Mesenchymal stem cell (in vitro differentiated cells and primary cell): ENCODE measurements at regions not wholly inside any gene's neighbourhood (a gene's known extent, or its start where the extent isn't known, plus 50 kb on each side); places are given as distances from the start of the nearest gene placed in this dataset.

Experiments used
- DNase-seq: peaks from one replicate; pipeline ENCODE4 v3.0.0-alpha.2; 2013
- H2AFZ ChIP-seq: one replicate; pipeline ENCODE4 v1.6.1; 2013; ENCODE audit warnings: low read depth, mild to moderate bottlenecking, control low read depth, inconsistent platforms, low read length, moderate library complexity
- H2AK5ac ChIP-seq: 2 replicates; pipeline ENCODE4 v1.6.1; 2013; ENCODE audit warnings: low read length, moderate library complexity, mild to moderate bottlenecking, inconsistent platforms; ENCODE audit not compliant: severe bottlenecking
- H2BK120ac ChIP-seq: one replicate; pipeline ENCODE4 v1.6.1; 2013; ENCODE audit warnings: low read depth, mild to moderate bottlenecking, inconsistent platforms, low read length, moderate library complexity
- H2BK12ac ChIP-seq, 2 experiments: one replicate each; pipeline ENCODE4 v1.6.1; 2013; ENCODE audit warnings: inconsistent platforms in 2 of 2, low read length in 2 of 2, mild to moderate bottlenecking in 2 of 2, moderate library complexity in 2 of 2, control low read depth in 1 of 2
- H2BK15ac ChIP-seq: one replicate; pipeline ENCODE4 v1.6.1; 2013; ENCODE audit warnings: mild to moderate bottlenecking, low read depth, inconsistent platforms; ENCODE audit not compliant: poor library complexity, severe bottlenecking
- H2BK5ac ChIP-seq: 2 replicates; pipeline ENCODE4 v1.6.1; 2013; ENCODE audit warnings: low read depth, mild to moderate bottlenecking, low read length, control low read depth, inconsistent platforms; ENCODE audit not compliant: poor library complexity, severe bottlenecking
- H3K14ac ChIP-seq, 2 experiments: one replicate each; pipeline ENCODE4 v1.6.1; 2013; ENCODE audit warnings: inconsistent platforms in 2 of 2, low read length in 2 of 2, control low read depth in 1 of 2, mild to moderate bottlenecking in 1 of 2, moderate library complexity in 1 of 2
- H3K18ac ChIP-seq, 2 experiments: one replicate each; pipeline ENCODE4 v1.6.1; 2013; ENCODE audit warnings: inconsistent platforms in 2 of 2, low read length in 2 of 2, control low read depth in 1 of 2, low read depth in 1 of 2, mild to moderate bottlenecking in 1 of 2
- H3K23ac ChIP-seq, 2 experiments: one replicate each; pipeline ENCODE4 v1.6.1; 2013; ENCODE audit warnings: inconsistent platforms in 2 of 2, low read length in 2 of 2, mild to moderate bottlenecking in 2 of 2, moderate library complexity in 2 of 2, control low read depth in 1 of 2
- H3K27ac ChIP-seq: 2 replicates; pipeline ENCODE4 v1.5.1; 2013; ENCODE audit warnings: mild to moderate bottlenecking, moderate library complexity, low read length, control low read depth, inconsistent platforms; ENCODE audit not compliant: poor library complexity, severe bottlenecking
- H3K27me3 ChIP-seq, 2 experiments: 2 replicates each; pipeline versions ENCODE4 v1.6.1 to v1.7.0; 2013; ENCODE audit warnings: low read length in 2 of 2, mild to moderate bottlenecking in 2 of 2, moderate library complexity in 2 of 2, control low read depth in 1 of 2, inconsistent platforms in 1 of 2; ENCODE audit not compliant: control insufficient read depth in 1 of 2, insufficient read depth in 1 of 2
- H3K36me3 ChIP-seq, 2 experiments: 2 replicates each; pipeline versions ENCODE4 v1.6.1 to v1.7.0; 2013; ENCODE audit warnings: low read length in 2 of 2, control low read depth in 1 of 2, inconsistent platforms in 1 of 2, low read depth in 1 of 2, mild to moderate bottlenecking in 1 of 2; ENCODE audit not compliant: insufficient read depth in 2 of 2, control insufficient read depth in 1 of 2
- H3K4ac ChIP-seq, 2 experiments: one replicate each; pipeline ENCODE4 v1.6.1; 2013; ENCODE audit warnings: inconsistent platforms in 2 of 2, low read length in 2 of 2, mild to moderate bottlenecking in 2 of 2, moderate library complexity in 2 of 2, control low read depth in 1 of 2, low read depth in 1 of 2
- H3K4me1 ChIP-seq: 2 replicates; pipeline ENCODE4 v1.6.1; 2013; ENCODE audit warnings: low read depth, low read length, control low read depth; ENCODE audit not compliant: control insufficient read depth, insufficient read depth
- H3K4me2 ChIP-seq: 2 replicates; pipeline ENCODE4 v1.6.1; 2013; ENCODE audit warnings: low read length, mild to moderate bottlenecking, inconsistent platforms; ENCODE audit not compliant: poor library complexity, severe bottlenecking
- H3K4me3 ChIP-seq, 2 experiments: 2 replicates each; pipeline versions ENCODE4 v1.5.1 to v1.7.0; 2013; ENCODE audit warnings: low read length in 2 of 2, mild to moderate bottlenecking in 2 of 2, control low read depth in 1 of 2, low read depth in 1 of 2; ENCODE audit not compliant: insufficient read depth in 1 of 2
- H3K79me1 ChIP-seq: replicated peaks from 2 replicates; pipeline ENCODE4 v1.6.1; 2013; ENCODE audit warnings: mild to moderate bottlenecking, control low read depth, low read length, inconsistent platforms; ENCODE audit not compliant: poor library complexity, severe bottlenecking
- H3K9ac ChIP-seq: 2 replicates; pipeline ENCODE4 v1.7.0; 2013; ENCODE audit warnings: mild to moderate bottlenecking, low read length, moderate library complexity
- H3K9me3 ChIP-seq: 2 replicates; pipeline ENCODE4 v1.7.0; 2013; ENCODE audit warnings: mild to moderate bottlenecking, low read length; ENCODE audit not compliant: control insufficient read depth
- H4K8ac ChIP-seq: one replicate; pipeline ENCODE4 v1.6.1; 2013; ENCODE audit warnings: inconsistent platforms, mild to moderate bottlenecking, low read length, moderate library complexity
- H4K91ac ChIP-seq: one replicate; pipeline ENCODE4 v1.6.1; 2013; ENCODE audit warnings: mild to moderate bottlenecking, low read length, inconsistent platforms
- WGBS: methylation state at CpG from one replicate; pipeline ENCODE4 v1.1.7; 2013; ENCODE audit warnings: mixed read lengths; 5-methylcytosine and 5-hydroxymethylcytosine counted together

GRCh38 chr11:134864968-134865305 lies 452.9 kb upstream of the B3GAT1 start:
- DNase-seq, result no peak
- no peak overlapping the region for H2BK5ac ChIP-seq
- no peaks in the 10 kb centered on the region for H3K36me3 ChIP-seq

DNA sequence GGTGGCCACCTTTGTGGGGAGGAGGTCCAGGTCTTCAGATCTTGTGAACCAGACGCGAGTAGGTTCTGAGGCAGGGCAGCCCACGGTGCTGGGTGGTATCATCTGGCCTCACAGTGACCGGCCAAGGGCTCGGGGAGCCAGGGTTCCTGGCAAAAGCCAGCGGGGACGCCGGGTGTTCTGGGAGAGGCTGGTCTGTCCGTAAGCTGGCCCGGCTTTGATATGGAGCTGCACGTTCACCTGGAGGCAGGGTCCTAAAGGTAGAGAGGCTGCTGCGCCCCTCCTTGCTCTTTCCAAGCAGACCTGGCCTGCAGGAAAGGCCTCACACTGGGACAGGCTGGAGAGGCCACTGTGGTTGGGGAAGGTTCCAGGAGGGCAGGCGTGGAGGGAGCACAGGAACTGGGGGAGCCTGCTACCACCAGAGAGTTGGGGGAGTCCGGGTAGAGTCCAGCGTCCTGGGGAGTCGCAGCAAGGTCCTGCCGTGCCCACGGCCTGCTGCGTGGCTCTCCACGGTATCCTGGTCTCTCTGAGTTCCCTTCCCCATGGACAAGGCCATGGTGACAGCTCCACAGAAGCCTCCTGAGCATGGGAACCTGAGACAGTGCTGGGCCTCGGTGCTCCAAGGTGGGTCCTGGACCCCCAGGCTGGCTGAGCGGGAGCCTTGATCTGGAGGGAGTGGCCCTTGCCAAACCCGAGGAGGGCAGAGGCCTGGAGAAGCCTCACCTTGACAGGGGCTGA lies 452.4 kb upstream of the B3GAT1 start:
- Histone ChIP-seq H3K36me3 (no peaks in the 10 kb centered on the region), H3K18ac (no peak overlapping the region), H4K91ac (no peak overlapping the region), H3K4me2 (no peak overlapping the region), H4K8ac (no peak overlapping the region), H3K9ac (no peak overlapping the region), H3K9me3 (no peaks in the 10 kb centered on the region), H3K27ac (no peak overlapping the region), H3K79me1 (no peaks in the 10 kb centered on the region), H2AFZ (no peak overlapping the region), H3K27me3 (peaks cover 0 to 22% of the 10 kb centered on the region in 2 experiments), H2AK5ac (no peak overlapping the region), H3K23ac (no peak overlapping the region), H2BK5ac (no peak overlapping the region), H3K14ac (no peak overlapping the region), H2BK120ac (no peak overlapping the region), H3K4ac (no peak overlapping the region), H2BK12ac (no peak overlapping the region), H3K4me1 (peaks cover 1% of the 10 kb centered on the region), H3K4me3 (no peak overlapping the region), H2BK15ac (no peak overlapping the region)
- 82% methylated on average over 23 of the region's 23 CpGs for WGBS
- no peak for DNase-seq

More at GRCh38 chr11:134864968-134865305, 452.9 kb upstream of the B3GAT1 start:
- Histone ChIP-seq H3K79me1 (no peaks in the 10 kb centered on the region), H3K4me1 (peaks cover 1% of the 10 kb centered on the region), H2BK120ac (no peak overlapping the region), H4K91ac (no peak overlapping the region), H3K4me2 (no peak overlapping the region), H3K4me3 (no peak overlapping the region), H3K27me3 (peaks cover 0 to 22% of the 10 kb centered on the region in 2 experiments), H2AFZ (no peak overlapping the region), H3K4ac (no peak overlapping the region), H3K9me3 (no peaks in the 10 kb centered on the region), H3K23ac (no peak overlapping the region), H3K18ac (no peak overlapping the region), H2BK15ac (no peak overlapping the region), H2BK12ac (no peak overlapping the region), H3K27ac (no peak overlapping the region), H3K9ac (no peak overlapping the region), H2AK5ac (no peak overlapping the region), H3K14ac (no peak overlapping the region), H4K8ac (no peak overlapping the region)
- WGBS, result 88% methylated on average over 6 of the region's 6 CpGs

DNA sequence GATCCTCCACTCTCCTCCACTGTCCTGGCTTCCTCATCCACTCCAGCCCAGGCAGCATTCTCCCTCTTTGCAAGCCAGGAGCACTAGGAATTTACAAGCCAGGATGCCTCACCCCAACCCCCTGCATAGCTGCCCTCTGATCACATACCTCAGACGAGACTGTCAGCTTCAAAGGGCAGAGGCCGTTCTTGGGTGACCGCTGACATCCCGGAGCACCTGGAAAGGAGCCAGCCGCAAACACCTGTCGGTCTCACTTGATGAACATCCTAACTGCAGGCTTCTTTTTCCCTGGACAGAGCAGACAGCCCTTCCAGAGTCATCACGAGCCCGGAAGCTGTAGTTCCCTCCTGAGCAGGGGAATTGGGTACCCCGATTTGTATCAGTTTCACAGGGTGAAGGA lies 451.3 kb upstream of the B3GAT1 start:
- Histone ChIP-seq H2AK5ac (no peak overlapping the region), H3K9ac (no peak overlapping the region), H3K27ac (no peak overlapping the region), H3K36me3 (no peaks in the 10 kb centered on the region), H4K91ac (no peak overlapping the region), H3K14ac (no peak overlapping the region), H3K4me3 (no peak overlapping the region), H3K18ac (no peak overlapping the region), H3K9me3 (no peaks in the 10 kb centered on the region), H2AFZ (no peak overlapping the region), H3K4me2 (no peak overlapping the region), H2BK5ac (no peak overlapping the region), H2BK15ac (no peak overlapping the region), H3K79me1 (no peaks in the 10 kb centered on the region), H3K27me3 (peaks cover 0 to 26% of the 10 kb centered on the region in 2 experiments), H2BK120ac (no peak overlapping the region), H3K4ac (no peak overlapping the region), H3K4me1 (no peaks in the 10 kb centered on the region), H3K23ac (no peak overlapping the region), H4K8ac (no peak overlapping the region), H2BK12ac (no peak overlapping the region)
- WGBS, result 80% methylated on average over 9 of the region's 9 CpGs
- DNase-seq, result no peak

DNA sequence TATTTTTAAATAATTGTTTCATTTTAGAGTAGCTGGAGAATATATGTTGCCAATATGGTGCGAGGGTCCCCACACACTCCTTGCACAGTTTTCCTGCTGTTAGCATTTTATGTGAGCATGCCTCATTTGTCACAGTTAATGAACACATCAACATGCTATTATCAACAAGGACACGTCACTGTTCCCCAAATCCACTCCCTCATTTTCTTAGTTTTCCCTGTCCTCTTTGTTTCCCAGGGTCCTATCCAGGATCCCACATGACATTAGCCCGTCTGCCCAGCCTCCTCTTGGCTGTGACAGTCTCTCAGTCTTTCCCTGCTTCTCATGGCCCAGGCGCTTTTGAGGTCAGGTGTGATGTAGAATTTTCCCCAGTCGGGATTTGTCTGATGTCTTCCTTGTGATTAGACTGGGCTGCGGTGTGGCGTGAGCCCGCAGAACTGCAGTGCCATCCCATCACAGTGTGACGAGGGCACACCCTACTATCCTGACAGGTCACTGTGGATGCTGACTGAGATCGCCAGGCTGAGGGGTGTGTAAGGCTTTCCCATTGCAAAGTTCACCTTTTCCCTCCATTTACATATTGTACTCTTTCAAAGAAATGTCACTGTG lies 450.6 kb upstream of the B3GAT1 start:
- Histone ChIP-seq H2BK12ac (no peak overlapping the region), H4K91ac (no peak overlapping the region), H2BK15ac (no peak overlapping the region), H3K9me3 (no peaks in the 10 kb centered on the region), H2AFZ (no peak overlapping the region), H3K9ac (no peak overlapping the region), H2BK5ac (no peak overlapping the region), H3K23ac (no peak overlapping the region), H4K8ac (no peak overlapping the region), H3K14ac (no peak overlapping the region), H3K4me3 (no peak overlapping the region), H3K27me3 (peaks cover 0 to 21% of the 10 kb centered on the region in 2 experiments), H3K79me1 (no peaks in the 10 kb centered on the region), H3K36me3 (no peaks in the 10 kb centered on the region), H3K27ac (no peak overlapping the region), H3K4me1 (no peaks in the 10 kb centered on the region), H3K4me2 (no peak overlapping the region), H2AK5ac (no peak overlapping the region), H3K18ac (no peak overlapping the region), H3K4ac (no peak overlapping the region), H2BK120ac (no peak overlapping the region)
- no peak for DNase-seq
- 69% methylated on average over 8 of the region's 10 CpGs for WGBS
